HepG2 (cell line): ENCODE measurements at regions not wholly inside any gene's neighbourhood (a gene's known extent, or its start where the extent isn't known, plus 50 kb on each side); places are given as distances from the start of the nearest gene placed in this dataset.

Experiments
- ATAC-seq: fragments of 200-7000 bp; cut with Tn5 transposase; 3 replicates; pipeline ENCODE4 v1.9.1; 2020; ENCODE audit warnings: mild to moderate bottlenecking, moderate library complexity
- BruUV-seq: library from RNA; stranded (reverse); fragments of 400-500 nt; replicated peaks from 2 replicates; lab custom pipeline; 2021; lab: Mats Ljungman, UMichigan
- CTCF ChIA-PET: fragments of 300-600 bp; formaldehyde crosslinking; extraction: SDS; loops from one replicate; lab custom pipeline; 2021; ENCODE audit warnings: low total read pairs, inconsistent platforms, low intra/inter-chr PET ratio; lab: Yijun Ruan, JAX
- POLR2A ChIA-PET: fragments of 350-600 bp; sonication (Branson Sonifier 250); formaldehyde crosslinking; loops from one replicate; lab custom pipeline; 2020; ENCODE audit warnings: antibody characterized with exemption, inconsistent platforms; lab: Yijun Ruan, JAX
- DNase-seq: peaks from one replicate; pipeline ENCODE4 v3.0.0-alpha.2; 2015; ENCODE audit warnings: low spot score
- FAIRE-seq: peaks from 3 replicates; lab custom pipeline; 2011; peaks lifted over from hg19 to GRCh38; lab: Jason Lieb, UNC
- H2AFZ ChIP-seq: one replicate; pipeline ENCODE4 v1.6.1; 2011; ENCODE audit warnings: low read length, inconsistent platforms
- H3K27ac ChIP-seq: fragments of 300-600 bp; 3 replicates; pipeline ENCODE4 v1.8.0; 2011; ENCODE audit warnings: mixed run types, mild to moderate bottlenecking, mixed read lengths, low read length, inconsistent platforms; ENCODE audit not compliant: insufficient read depth; ENCODE audit errors: extremely low read length
- H3K27me3 ChIP-seq, 2 experiments: fragments of 200-600 bp in 1 of 2; 2 replicates in 1 of 2; 3 replicates in 1 of 2; pipeline versions ENCODE4 v1.6.0 to v1.8.0; 2011; ENCODE audit warnings: low read length in 2 of 2, mild to moderate bottlenecking in 2 of 2, moderate library complexity in 2 of 2, inconsistent platforms in 1 of 2; ENCODE audit not compliant: insufficient read depth in 2 of 2, control insufficient read depth in 1 of 2
- H3K36me3 ChIP-seq, 2 experiments: fragments of 200-600 bp in 1 of 2; replicated peaks in 1 of 2; 2 replicates in 1 of 2; 3 replicates in 1 of 2; pipeline versions ENCODE4 v1.5.1 to v1.8.0; 2011; ENCODE audit warnings: low read length in 2 of 2, inconsistent platforms in 1 of 2; ENCODE audit not compliant: insufficient read depth in 2 of 2, control insufficient read depth in 1 of 2
- H3K4me1 ChIP-seq: 2 replicates; pipeline ENCODE4 v1.5.1; 2012; ENCODE audit warnings: low read length, inconsistent platforms; ENCODE audit not compliant: insufficient read depth
- H3K4me2 ChIP-seq: 2 replicates; pipeline ENCODE4 v1.6.0; 2011; ENCODE audit warnings: low read depth, low read length, inconsistent platforms
- H3K4me3 ChIP-seq, 3 experiments: fragments of 200-600 bp in 1 of 3; sonication (generic), shearing (Covaris generic) in 1 of 3; replicated peaks in 1 of 3; 2 replicates each; pipeline ENCODE4 v1.5.1; 2011 to 2016; ENCODE audit warnings: low read length in 3 of 3, inconsistent platforms in 2 of 3, low read depth in 2 of 3, mild to moderate bottlenecking in 2 of 3, control low read depth in 1 of 3, mixed read lengths in 1 of 3; ENCODE audit not compliant: insufficient read depth in 1 of 3
- H3K79me2 ChIP-seq: one replicate; pipeline ENCODE4 v1.6.1; 2011; ENCODE audit warnings: low read length, inconsistent platforms; ENCODE audit not compliant: insufficient read depth
- H3K9ac ChIP-seq: 2 replicates; pipeline ENCODE4 v1.6.0; 2011; ENCODE audit warnings: mild to moderate bottlenecking, low read depth, low read length, inconsistent platforms; ENCODE audit not compliant: insufficient read depth
- H3K9me3 ChIP-seq: 2 replicates; pipeline ENCODE4 v1.5.1; 2012; ENCODE audit warnings: mild to moderate bottlenecking, low read length
- H4K20me1 ChIP-seq: 2 replicates; pipeline ENCODE4 v1.6.0; 2011; ENCODE audit warnings: inconsistent platforms, mild to moderate bottlenecking, low read length, moderate library complexity; ENCODE audit not compliant: insufficient read depth
- CEBPG ChIP-seq: IDR thresholded peaks from 2 replicates; pipeline ENCODE4 v1.6.1; 2016
- CREB1 ChIP-seq, 2 experiments: fragments of 450-650 bp in 1 of 2; IDR thresholded peaks; 2 replicates each; pipeline ENCODE4 v1.6.1; 2016 to 2017; ENCODE audit warnings: control low read depth in 1 of 2, mild to moderate bottlenecking in 1 of 2, missing compliant biosample characterization in 1 of 2, missing genetic modification characterization in 1 of 2
- ETS1 ChIP-seq: sonication (generic); formaldehyde crosslinking; IDR thresholded peaks from 2 replicates; pipeline ENCODE4 v1.4.0; 2020; ENCODE audit warnings: missing genetic modification reagents
- RFX1 ChIP-seq: fragments of 450-650 bp; IDR thresholded peaks from 2 replicates; pipeline ENCODE4 v1.6.1; 2017
- WGBS: methylation state at CpG from one replicate; pipeline ENCODE4 v1.1.6; 2017; ENCODE audit warnings: low lambda C conversion rate; 5-methylcytosine and 5-hydroxymethylcytosine counted together
- in situ Hi-C: cut with HindIII; loops from 2 replicates; pipeline ENCODE4 v1.10.0; 2017; ENCODE audit warnings: low pct_unique_long_range_greater_than_20kb; ENCODE audit not compliant: extremely low pct_ligation_motif_present
- intact Hi-C: fragments of 100-400 bp; cut with micrococcal nuclease; formaldehyde crosslinking; loops from one replicate; pipeline ENCODE4 v1.10.0; 2022; ENCODE audit not compliant: unreplicated experiment

GRCh38 chr14:35969310-35969709, 143.2 kb downstream of the BRMS1L start:
- Histone ChIP-seq H3K27ac (no peak overlapping the region), H2AFZ (no peak overlapping the region), H3K27me3 (peaks cover 0 to 2% of the 10 kb centered on the region in 2 experiments; a peak in 1 of 5 replicates), H3K9me3 (no peaks in the 10 kb centered on the region), H3K79me2 (no peaks in the 10 kb centered on the region), H3K4me3 (no peak overlapping the region), H4K20me1 (no peaks in the 10 kb centered on the region), H3K4me1 (no peaks in the 10 kb centered on the region), H3K36me3 (no peaks in the 10 kb centered on the region), H3K9ac (no peak overlapping the region), H3K4me2 (no peak overlapping the region)
- peak; percentile 83 for TF ChIP-seq CREB1 (IDR thresholded peaks at IDR 0.05)
- TF ChIP-seq CREB1 (CRISPR knock-in tag; IDR thresholded peaks at IDR 0.05): no peak
- no peak for TF ChIP-seq ETS1 (CRISPR knock-in tag)
- ATAC-seq (no peak; the same call in 2 of the 3 replicates), FAIRE-seq (no peak), DNase-seq (no peak)
- no TSS peak for BruUV-seq
- intact Hi-C loops: no loop called here
- ChIA-PET POLR2A (no interaction called here), CTCF (no interaction called here)
- in situ Hi-C loops: no loop called here
- 2% methylated on average over 3 of the region's 3 CpGs for WGBS

GRCh38 chr14:35965400-35965799, 139.3 kb downstream of the BRMS1L start:
- DNase-seq (no peak), FAIRE-seq (no peak), ATAC-seq (no peak)
- under 1% methylated on average over 2 of the region's 2 CpGs for WGBS
- ChIA-PET CTCF (no interaction called here), POLR2A (no interaction called here)
- Histone ChIP-seq H3K79me2 (no peaks in the 10 kb centered on the region), H3K4me2 (no peak overlapping the region), H3K4me3 (no peak overlapping the region), H3K36me3 (no peaks in the 10 kb centered on the region), H3K27ac (no peak overlapping the region), H2AFZ (no peak overlapping the region), H4K20me1 (no peaks in the 10 kb centered on the region), H3K9me3 (no peaks in the 10 kb centered on the region), H3K9ac (no peak overlapping the region), H3K4me1 (no peaks in the 10 kb centered on the region), H3K27me3 (peaks cover 2 to 3% of the 10 kb centered on the region in 2 experiments; a peak in 2 of 5 replicates)
- in situ Hi-C loops (no loop called here), intact Hi-C loops (no loop called here)
- no TSS peak for BruUV-seq
- TF ChIP-seq RFX1 (peak; percentile 63; the same call in 1 of the 2 replicates), CEBPG (no peak)
